SK-N-DZ (cell line): ENCODE measurements at regions not wholly inside any gene's neighbourhood (a gene's known extent, or its start where the extent isn't known, plus 50 kb on each side); places are given as distances from the start of the nearest gene placed in this dataset.

Experiments used
- DNase-seq: peaks from one replicate; pipeline ENCODE4 v3.0.0-alpha.2; 2015; ENCODE audit warnings: low spot score

DNA sequence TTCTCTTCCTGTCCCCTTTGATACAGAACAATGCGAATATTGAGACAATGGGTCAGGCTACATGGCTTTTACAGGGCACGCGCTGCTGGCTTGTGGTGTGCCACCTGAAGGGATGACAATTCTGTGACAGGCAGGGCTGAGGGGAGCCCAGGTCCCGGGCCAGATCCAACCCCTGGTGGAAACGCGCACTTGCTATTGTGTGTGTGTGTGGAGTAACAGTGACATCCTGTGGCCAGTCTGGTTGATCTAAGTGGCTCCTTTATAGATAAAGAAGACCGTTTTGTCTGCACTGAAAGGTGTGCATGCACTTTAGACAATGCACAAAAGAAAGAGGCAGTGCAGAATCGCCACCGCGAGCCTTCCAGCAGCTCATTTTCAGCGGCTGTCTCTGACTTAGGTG, 273.6 kb downstream of the HRH4 start:
- DNase-seq, result peak; percentile 51

DNA sequence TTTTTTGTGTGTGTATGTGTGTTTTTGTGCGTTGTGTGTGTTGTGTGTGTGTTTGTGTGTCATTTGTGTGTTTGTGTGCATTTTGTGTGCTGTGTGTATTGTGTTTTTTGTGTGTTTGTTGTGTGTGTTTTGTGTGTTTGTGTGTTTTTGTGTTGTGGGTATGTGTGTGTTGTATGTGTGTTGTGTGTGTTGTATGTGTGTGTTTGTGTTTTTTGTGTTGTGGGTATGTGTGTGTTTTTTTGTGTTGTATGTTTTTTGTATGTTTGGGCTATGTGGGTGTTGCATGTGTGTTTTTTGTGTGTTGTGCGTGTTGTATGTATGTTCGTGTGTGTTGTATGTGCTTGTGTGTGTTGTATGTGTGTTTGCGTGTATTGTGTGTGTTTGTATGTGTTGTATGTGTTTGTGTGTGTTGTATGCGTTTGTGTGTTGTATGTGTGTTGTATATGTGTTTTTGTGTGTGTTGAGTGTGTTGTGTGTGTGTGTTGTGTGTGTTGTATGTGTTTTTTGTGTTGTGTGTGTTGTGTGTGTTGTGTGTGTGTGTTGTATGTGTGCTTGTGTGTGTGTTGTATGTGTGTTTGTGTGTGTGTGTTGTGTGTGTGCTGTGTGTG, 275.3 kb downstream of the HRH4 start:
- DNase-seq, result no peak

DNA sequence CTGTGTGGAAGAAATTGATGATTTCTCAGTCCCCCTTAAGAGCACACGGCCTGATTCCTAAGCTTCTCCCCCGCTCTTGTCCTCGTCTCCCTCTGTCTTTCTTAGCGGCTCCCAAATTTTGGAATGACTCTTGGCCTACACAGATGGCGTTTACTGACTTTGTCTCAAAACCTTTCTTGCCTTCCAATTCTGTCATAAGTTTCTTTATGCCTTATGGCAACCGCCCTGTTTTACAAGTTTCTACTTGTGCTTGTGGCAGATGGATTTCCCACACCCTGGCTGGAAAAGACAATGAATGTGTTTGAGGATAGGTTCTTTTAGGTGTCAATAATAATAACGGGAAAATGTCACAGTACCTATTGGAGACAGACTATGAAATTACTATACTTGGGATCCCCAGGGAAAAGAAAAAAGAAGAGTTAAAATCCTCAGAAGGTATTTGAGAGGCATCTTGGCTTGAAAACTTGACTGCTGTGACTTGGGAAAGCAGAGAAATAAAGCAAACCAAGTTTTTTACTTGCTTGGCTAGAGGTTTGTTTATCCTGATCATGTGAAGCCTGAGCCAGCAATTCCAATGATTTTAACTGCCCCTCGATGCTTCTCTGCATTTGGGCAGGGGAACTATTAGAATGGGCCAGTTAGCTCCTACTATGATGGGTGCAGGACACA, 276.4 kb downstream of the HRH4 start:
- no peak for DNase-seq

DNA sequence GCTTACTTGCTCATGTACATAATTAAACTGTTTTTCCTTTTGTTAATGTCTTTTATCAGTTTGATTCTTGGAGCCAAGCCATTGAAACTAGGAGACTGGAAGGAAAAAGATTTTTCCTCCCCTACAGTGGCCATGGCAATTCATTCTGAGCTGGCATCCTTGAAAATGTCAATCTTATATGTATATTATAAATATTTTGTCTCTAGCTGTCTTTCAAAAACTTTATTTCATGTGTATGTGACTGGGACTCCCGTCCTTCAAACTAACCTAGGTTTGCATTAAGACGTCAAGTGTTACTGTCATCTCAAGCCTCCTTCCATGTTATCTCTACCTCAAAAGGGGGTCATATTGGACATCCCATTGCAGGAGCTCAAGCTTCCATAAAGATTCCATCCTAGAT, 280.4 kb downstream of the HRH4 start:
- DNase-seq, result no peak

DNA sequence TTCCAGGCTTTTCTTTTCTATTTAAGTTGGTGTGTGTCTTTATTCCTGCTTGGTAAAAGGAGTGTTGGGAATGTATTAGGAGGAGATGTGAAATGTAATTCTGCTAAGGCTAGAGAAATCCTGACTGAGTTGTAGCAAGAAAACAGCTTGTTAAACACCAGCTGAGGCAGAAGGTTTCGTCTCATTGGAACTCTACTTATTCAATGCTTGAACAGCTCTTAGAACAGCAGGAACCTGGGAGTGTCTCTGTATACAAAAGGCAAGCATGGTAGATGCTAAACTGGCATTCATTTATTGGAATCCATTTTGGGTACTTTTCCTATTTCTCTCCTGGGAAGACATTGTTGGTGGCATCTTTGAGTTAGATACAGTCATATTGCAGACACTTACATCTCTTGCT, 280.9 kb downstream of the HRH4 start:
- no peak for DNase-seq

DNA sequence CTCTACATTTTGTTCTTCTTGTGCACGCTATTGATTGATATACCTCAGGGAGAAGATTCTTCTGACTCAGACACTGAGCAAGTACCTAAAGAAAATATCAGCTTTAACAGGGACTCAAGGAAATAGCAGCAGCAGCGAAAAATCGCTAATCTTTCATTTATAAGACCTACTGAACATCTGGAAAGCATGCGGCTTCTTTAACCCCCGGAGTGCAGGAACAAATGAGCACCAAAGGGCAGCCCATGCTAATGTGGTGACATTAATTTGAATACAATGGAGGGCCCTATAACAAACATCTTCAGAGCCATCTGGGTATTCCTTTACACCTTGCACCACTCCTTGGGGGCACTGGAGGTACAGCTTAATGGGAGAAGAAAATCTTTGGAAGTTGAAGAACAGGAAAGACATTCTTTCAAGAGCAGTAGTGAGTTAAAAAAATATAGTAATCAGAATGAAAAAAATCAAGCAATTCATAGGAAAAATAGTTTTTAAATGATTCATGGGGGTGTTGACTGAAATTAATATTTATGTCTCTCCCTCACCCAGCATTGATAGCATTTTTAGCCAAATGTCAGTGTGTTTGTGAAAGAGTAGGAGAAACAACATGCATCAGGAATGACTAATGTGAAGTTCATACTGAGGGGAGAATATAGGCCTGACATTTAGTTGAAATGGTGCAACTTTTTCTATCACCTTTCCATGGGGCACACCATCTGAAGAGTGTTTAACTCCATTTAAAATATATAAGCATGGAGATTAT, 281.7 kb downstream of the HRH4 start:
- no peak for DNase-seq

DNA sequence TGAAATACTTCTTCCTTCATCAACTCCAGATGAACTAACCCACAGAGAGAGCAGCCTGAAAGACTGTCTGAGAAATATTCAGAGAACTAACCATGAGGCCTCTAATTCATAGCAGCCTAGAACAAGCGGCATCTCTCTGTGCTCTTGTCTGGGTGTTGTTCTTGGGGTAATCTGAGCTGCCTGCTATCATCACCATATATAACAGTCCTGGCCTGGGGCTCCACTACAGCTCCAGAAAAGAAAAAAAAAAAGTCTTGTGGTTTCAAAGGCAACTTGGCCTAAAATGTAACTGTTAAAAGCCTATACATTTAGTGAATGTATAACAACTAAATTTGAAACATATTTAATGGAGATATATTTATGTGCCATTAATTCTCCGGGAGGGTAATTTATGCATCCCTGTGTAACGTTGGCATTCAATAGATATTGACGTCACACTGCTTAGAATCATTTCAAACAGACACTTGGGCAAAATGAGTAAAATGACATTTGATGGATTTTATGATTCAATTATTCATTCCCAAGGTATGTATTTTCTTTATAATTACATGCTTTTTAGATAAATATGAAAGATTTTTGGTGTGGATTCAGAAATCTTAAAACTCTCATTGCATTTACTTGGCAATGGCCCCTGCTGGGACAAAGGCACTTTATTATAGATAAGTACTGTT, 294.3 kb downstream of the HRH4 start:
- DNase-seq, result no peak

DNA sequence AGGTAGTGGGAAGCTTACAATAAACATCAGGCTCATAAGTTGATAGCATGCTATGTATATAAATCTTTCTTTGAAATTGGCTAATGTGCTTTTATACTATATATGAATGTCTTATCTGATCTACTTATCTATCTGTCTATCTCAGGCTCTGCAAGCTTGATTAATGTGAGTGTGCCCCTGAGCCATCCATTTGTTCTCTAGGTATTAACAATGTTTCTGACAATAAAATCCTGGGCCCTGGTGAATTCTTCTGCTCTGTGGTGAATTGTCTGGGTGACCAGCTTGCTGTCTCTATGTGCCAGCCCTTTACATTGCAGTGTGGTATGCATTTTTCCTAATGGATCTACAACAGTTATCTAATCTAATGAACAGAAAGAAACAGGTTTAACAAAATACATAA, 295.9 kb downstream of the HRH4 start:
- DNase-seq, result no peak

DNA sequence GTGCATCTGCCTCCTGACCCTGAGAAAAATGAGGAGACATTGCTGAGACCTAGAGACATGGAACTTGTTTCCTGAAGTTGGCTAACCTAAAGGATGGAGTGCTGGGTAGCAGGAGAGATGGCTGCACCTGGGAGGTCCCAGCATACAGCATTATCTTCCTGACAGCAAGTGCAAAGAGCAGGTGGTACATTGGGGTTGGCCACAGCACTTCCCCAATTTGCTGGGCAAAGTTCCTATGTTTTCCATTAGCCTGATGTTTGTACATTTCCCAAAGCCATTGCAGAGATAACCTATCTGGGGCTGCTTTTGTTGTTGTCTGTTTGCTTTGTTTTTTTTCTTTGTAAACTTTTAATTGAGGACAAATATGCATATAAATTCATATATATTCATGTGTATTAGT, 296.7 kb downstream of the HRH4 start:
- no peak for DNase-seq

DNA sequence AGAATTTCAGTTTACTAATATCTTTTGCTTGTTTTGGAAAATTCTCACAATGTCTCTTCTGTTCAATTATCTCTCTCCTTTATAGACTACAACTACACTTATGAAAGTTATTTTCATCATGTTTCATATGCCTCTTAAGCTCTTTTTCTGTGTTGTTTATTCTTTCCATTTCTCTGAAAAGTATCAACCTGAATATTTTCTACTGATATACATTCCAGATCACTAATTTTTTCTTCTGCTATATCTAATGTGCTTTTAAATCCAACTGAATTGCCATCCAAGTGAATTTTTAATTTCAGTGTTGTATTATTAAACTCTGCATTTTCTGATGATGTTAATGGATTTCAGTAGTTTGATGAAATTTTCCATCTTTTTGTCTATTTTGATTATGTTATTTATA, 301.3 kb downstream of the HRH4 start:
- no peak for DNase-seq

DNA sequence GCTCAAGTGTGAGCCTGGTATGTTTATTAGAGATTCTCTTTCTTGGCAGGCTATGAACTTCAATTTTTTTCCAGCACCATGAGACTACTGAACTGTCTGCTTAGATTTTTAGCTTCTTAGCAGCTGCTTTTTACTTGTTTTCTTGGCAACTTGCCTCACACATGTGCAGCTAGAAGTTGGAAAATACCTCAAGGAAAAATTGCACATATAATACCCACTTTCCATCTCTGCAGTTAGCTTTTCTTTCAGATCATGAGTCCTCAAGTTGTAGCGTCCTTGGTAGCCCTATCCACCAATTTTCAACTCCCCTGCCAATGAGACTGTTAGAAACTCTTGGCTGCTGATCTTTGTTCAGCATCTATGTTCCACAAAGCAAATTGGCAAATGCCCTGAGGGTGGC, 302.1 kb downstream of the HRH4 start:
- DNase-seq, result no peak

DNA sequence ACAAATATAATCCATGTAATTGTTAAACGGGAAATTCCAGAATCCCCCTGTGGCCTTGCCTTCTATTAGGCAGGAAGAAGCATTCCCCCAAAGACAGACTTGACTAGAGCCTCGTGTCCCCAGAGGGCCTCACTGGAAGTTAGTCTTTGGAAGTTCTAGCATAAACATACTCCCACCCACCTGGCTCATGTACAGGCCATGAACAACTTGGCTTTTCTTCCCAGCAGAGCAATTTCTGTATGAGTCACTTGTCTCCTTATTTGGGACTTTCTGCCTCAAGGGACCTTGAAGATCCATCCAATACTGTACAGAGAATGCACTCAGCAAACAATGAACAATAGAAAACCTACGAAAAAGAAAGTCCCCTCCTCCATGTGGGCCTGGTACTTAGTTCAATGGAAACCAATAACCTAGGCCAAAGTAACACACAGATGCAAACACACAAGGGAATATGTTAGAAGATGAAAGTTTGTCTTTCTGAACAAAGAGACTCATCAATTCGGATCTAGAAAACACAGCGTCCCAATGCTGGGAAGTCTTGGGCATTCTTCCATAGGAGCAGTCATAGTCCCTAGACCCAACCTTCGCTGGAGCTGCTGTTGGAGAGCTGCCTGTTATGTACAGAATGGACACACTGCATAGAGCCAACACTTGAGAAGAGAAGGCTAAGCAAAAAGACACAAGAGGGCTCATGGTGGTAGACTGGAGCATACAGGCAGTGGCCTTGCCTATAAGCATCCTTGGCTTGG, 303.5 kb downstream of the HRH4 start:
- DNase-seq, result no peak

DNA sequence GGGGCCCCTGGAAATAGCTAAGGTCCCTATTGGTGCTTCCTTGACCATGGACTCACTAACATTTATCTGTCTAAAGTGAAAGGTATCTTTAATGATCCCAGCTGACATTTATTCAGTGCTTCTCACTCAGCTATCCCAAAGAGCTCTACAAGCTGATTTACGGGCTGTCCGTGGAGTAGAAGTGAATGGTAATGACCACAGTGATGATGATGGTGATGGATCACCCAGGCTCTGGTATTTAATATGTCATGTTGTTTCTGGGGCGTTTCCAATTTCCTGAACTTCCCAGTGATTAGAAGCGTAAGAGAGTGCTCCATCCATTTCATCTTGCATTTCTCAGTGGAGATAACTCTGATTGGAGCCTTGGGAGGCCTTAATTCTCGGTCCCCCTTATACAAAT, 304.3 kb downstream of the HRH4 start:
- DNase-seq, result no peak

DNA sequence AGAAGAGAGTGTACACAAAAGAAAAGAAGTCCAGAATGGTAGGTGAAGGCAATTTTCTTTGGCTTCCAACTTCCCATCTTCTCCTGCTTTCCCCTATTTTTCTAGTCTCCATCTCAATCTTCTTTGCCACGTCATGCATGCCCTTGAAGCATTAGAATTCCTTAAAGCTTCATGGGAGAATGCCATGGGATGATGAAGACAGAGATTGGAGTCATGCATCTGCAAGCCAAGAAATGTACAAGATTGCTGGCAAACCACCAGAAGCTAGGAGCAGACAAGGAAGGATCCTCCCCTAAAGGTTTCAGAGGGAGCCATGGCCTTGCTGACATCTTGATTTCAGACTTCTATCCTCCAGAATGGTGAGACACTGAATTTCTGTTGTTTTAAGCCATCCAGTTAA, 305.9 kb downstream of the HRH4 start:
- DNase-seq, result no peak

DNA sequence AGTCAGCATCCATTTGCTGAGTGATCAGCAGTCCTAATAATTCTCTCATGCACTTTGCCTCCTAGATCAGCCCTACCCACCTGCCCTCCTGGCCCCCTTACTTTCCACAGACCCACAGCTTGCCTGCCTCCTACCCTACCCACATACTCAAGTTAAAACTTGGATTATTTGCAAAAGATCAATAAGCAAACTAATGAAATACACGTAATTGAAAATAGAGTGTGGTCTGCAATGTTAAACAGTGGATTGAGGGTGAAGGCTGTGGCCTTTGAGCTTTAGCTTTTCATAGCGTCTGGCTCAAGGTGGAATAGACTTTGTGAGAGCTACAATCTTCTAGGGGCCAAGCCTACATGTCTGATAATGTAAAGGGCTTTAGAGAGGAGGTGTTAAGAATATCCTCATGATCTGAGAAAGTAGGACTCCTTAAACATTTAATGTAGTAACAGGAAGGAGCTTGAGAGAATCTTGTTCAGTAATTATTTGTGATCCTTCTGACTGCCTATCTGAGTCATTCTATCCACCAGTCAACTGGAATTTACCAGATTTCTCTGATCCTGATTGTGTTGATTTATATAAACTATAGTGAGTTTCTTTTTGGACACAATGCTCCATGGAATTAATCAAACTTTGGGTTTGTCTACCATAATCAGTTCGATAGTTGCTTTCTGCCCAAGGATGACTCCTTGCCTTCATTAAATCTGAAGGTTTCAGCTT, 310.0 kb downstream of the HRH4 start:
- DNase-seq, result no peak

DNA sequence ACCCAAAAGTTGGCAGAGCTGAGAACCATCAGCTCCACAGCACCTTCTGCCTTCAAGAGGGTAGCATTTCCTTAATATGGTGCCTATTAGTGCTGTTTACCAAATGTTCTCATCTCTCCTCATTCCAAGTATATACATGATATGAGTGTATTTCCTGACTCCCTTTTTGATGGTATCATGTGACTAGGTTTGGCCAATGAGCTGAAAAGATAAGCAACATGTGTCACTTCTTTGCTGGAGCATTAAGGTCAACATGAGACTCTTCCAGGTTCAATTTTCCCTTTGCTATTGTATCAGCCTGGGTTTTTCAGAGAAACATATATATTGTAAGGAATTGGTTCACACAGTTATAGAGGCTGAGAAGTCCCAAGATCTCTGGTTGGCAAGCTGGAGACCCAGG, 310.9 kb downstream of the HRH4 start:
- DNase-seq, result no peak

DNA sequence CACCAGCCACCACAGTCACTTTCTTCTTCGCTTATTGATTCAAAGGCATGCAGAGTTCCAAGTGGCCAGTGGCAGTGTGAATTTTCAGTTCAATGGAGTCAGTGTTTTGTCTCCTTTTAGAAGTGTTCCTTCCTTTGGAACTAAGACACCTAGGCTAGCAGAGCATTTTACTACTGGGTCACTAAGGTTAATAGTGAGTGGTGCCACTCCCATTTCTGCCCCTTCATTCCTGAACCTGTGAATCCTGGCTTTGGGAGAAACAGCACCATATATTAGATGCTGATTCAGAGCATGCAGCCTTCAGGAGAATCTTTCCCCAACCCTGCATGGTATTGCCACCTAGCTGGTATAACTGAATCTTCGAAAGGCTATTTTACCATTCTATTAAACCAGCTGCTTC, 312.7 kb downstream of the HRH4 start:
- DNase-seq, result no peak

DNA sequence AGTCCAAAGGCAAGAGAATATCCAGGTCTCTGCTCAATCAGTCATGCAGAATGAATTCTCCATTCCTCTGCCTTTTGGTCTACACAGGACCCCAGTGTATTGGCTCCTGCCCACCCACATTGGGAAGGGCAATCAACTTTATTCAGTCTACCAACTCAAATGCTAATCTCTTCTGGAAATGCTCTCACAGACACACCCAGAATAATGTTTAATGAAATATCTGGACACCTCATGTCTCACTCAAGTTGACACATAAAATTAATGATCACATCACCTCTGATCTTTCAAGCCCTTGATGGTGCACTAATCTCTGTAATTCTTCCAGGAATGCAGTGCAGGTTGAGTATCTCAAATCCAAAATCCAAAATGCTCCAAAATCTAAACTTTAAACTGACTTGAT, 315.6 kb downstream of the HRH4 start:
- no peak for DNase-seq

DNA sequence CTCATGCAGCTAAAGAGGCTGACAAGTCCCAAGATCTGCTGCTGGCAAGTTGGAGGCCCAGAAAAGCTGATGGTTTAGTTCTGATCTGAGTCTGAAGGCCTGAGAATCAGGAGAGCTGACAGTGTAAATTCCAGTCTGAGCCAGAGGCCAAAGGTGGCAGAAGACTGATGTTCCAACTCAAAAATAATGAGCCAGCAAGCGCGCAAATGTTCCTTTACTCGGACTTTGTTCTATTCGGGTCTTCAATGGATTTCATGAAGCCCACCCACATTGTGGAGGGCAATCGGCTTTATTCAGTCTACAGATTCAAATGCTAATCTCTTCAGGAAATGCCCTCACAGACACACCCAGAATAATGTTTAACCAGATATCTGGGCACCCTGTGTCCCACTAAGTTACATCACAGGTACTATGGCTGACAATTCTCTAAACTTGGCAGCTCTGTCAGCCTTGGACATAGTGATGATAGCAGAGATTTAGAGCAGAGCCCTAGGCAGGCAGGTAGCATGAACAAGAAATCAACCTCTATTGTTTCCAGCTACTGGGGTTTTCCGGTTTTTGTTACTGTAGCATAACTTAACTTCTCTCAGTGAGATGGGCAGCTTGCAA, 318.5 kb downstream of the HRH4 start:
- DNase-seq, result no peak

DNA sequence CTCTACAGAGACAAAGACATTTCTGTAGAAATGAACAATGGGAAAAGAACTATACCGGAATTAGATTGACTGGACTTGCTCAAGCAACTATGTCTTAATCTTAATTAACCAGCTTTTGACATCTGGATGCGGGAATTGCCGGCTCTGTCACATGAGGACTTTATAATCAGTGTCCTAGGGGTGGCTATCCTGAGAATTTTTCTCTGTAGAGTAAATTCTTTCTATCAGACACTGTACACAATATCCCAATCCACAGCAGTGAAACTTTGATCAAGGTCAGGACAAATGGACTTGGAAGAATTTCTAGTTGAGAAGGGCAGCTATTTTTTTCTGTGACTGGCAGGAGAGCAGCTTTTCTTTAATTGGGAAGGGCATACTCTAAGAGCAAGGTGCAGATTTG, 322.1 kb downstream of the HRH4 start:
- no peak for DNase-seq

DNA sequence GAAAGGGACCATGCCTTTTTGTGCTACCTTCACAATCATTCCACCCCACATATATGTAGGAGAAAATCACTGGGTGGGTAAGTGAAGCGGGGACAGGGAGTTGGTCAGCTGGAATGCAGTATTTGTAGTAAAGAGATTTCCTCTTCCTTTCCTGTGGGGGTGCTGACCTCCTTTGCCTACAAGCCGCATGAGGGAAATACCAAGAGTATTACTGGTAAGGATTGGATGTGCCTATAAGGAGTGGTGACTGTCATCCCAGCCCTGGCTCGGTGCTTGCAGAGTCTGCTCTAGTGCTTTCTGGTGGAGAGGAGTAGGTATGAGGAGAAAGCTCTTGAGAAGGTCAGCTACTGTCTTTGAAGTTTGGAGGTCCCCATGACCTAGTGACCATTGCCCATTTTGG, 324.6 kb downstream of the HRH4 start:
- DNase-seq, result no peak
